GM19351 (cell line): ENCODE measurements at regions not wholly inside any gene's neighbourhood (a gene's known extent, or its start where the extent isn't known, plus 50 kb on each side); places are given as distances from the start of the nearest gene placed in this dataset.
"Not testable (repeated sequence)": the region's sequence is repeated elsewhere in the genome, so short reads cannot be mapped to it uniquely, and the experiment has no call there.

ENCODE experiments used
- ATAC-seq: cut with Tn5 transposase; IDR thresholded peaks from one replicate; pipeline ENCODE4 v1.9.1; 2021; ENCODE audit warnings: mild to moderate bottlenecking, moderate library complexity; ENCODE audit not compliant: unreplicated experiment

GRCh38 chr6:3960754-3961361 is 111.7 kb downstream of the FAM50B start:
- ATAC-seq: no peak

DNA sequence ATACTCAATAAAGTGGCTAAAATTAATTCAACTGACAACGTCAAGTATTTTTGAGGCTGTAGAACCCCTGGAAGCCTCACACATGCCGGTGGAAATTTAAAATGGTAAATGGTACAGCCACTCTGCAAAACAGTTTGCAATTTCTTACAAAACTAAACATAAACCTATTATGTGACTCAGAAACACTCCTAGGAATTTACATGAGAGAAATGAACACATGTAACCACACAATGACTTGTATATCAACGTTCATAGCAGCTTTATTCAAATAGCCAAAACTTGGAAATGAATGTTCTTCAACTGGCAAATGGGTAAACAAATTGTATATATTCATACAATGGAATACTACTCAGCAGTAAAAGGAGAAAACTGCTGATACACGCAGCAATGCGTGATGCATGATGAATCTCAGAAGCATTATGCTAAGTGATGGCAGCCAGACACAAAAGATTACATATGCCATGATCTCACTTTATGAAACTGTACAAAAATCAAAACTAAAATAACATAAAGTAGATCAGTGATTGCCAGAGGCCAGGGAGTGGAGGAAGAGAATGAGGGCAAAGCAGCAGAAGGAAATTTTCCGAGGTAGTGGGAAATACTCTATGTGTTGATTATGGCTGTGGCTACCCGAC is 112.5 kb downstream of the FAM50B start:
- no peak for ATAC-seq

DNA sequence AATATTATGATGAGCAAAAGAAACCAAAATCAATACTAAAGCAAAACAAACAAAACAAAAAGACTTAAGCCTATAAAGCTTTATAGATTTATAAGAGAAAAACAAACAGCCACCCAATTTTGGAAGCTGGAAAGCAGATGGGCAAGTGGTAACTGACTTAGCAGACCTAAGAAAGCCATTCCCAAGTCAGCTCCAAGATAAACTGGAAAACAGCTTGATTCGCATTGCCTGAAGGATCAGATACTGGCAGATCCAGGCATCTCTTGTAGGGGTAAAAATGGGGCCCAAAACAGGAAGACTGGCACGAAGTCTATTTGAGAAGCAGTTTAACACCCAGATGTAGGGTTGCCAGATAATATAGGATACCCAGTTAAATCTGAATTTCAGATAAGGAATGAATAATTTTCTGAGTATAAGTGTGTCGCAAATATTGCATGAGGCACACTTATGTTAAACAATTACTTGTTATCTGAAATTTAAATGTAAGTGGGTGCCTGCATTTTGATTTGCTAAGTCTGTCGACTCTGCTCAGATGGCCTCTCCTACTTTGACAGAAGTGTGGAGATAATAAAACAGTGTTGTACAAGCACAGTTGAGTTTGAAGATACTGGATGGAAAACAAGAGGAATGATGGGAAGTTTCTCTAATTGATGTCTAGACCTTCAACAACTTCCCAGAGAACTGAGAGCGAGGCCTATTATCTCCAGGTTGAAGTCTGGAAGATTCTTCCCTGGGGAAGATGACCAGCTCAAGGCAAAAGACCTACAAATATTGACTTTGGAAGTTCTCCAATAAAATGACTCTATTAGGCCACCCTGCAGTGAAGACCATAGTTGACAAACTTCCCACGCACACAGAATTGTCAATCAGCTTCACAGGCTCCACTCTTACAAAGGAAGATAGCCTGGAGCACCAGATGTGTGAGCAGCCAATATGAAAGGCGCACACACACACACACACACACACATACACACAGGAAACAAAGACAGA is 113.4 kb downstream of the FAM50B start:
- ATAC-seq: no peak

GRCh38 chr6:3963426-3963825 is 114.3 kb downstream of the FAM50B start:
- no peak for ATAC-seq

DNA sequence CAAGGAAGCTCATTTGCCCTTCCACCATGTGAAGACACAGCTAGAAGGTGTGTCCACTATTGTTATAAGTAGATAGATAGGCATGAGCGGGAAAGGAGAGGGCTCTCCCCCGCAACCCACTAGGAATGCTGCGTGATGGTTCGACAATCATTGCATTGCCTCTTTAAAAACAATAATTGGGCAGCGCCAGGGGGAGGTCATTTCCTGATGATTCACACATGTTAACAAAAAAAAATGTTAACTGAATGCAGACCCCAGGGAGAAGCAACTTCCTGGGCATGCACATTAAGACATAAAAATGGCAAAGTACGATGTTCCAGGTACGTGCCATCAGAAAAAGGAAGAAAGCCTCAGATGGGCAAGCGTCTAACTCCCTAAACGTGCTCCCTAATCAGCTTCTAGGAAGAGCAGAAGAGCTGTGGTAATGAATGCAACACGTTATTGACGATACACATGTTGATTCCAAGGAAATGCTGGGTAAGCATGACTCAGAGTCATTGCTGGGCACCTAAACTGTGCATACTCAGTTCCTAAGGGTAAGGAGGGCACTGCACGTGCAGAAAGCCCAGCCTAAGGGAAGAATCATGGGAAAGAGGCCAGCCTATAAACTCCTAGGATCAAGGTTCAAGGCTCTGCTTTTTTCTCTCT is 113.7 kb downstream of the FAM217A start:
- no peak for ATAC-seq

DNA sequence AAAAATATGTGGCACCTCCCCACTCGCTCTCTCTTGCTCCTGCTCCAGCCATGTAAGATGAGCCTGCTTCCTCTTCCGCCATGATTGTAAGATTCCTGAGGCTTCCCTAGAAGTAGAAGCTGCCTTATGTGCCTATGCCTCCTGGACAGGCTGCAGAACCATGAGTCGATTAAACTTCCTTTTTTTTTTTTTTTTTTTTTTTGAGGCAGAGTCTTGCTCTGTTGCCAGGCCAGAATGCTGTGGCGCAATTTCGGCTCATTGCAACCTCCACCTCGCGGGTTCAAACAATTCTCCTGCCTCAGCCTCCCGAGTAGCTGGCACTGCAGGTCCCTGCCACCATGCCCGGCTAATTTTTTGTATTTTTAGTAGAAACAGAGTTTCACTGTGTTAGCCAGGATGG is 112.5 kb downstream of the FAM217A start:
- ATAC-seq: no peak

- ATAC-seq: no peak
Observed at GRCh38 chr6:3970097-3970496, 108.8 kb downstream of the FAM217A start.

- not testable (repeated sequence) for ATAC-seq
Observed at GRCh38 chr6:3973152-3973551, 105.8 kb downstream of the FAM217A start.

- peak; percentile 93 for ATAC-seq
Observed at GRCh38 chr6:3977875-3978711, 100.8 kb downstream of the FAM217A start.

GRCh38 chr6:3978966-3979365 is 100.0 kb downstream of the FAM217A start:
- not testable (repeated sequence) for ATAC-seq

DNA sequence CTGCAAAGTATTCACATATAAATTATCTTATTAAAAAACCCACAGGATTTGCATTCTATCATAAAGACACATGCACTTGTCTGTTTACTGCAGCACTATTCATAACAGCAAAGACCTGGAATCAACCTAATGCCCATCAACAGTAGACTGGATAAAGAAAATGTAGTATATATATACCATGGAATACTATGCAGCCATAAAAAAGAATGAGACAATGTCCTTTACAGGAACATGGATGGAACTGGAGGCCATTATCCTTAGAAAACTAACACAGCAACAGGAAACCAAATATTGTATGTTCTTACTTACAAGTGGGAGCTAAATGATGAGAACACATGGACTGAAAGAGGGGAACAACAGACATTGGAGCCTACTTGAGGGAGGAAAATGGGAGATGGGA is 97.0 kb downstream of the FAM217A start:
- ATAC-seq: no peak

DNA sequence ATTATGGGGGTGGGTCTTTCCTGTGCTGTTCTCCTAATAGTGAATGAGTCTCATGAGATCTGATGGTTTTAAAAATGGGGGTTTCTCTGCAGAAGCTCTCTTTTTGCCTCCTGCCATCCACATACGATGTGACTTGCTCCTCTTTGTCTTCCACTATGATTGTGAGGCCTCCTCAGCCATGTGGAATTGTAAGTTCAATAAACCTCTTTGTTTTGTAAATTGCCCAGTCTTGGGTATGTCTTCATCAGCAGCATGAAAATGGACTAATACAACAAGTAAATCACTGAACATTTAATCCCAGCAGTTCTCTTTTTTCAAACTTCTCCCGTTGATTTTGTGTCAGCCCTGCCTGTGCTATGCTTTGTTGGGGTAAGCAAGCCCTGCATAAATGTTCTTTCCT is 95.2 kb downstream of the FAM217A start:
- ATAC-seq: no peak

GRCh38 chr6:3984494-3984893 is 94.4 kb downstream of the FAM217A start:
- no peak for ATAC-seq

DNA sequence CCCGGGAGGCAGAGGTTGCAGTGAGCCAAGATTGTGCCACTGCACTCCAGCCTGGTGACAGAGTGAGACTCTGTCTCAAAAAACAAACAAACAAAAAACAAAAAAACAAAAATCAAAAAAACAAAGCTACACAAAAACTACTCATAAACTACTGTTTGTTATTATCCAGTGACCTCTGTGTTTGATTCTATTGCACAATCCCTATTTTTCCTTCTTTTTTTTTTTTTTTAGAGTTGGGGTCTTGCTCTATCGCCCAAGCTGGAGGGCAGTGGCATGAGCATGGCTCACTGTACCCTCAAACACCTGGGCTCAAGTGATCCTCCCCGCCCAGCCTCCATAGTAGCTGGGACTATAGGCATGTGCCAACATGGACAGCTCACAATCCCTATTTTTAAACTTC is 92.7 kb downstream of the FAM217A start:
- ATAC-seq: no peak

DNA sequence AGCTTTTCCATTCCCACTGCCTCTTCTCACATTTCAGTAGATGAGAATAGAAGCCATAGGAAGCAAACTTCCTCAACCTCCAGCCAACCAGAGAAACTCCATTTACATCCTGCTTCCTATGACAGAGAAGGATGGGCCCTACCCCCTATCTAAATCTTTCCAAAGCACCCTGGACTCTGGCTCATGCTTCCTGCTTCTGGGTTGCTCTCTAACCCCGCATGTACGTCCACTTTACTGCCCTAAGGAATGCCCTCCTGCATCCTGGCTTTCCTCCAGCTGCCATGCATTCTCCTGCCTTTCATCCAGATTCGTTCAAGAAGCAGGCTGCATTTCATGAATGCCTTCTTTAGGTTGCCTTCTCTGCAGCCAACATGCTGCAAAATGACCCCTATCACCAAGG is 91.9 kb downstream of the FAM217A start:
- no peak for ATAC-seq

DNA sequence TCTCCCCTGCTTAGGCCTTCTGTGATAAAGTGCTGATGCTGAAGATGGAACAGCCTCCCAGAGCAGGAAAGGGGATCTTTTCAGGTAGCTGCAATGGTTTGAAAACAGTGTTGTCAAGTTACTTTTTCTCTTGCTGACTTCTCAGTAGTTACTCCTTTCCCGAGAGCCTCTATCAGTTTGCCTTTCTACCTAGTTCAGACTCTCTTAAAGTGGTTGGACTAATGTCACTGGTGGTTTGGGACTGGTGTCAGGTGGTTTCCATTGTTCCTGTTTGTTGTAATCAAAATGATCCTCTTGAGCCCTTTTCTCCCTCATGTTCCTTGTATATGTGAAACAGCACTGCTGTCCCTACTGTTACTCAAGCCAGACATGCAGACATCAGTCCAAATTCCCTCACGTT is 91.4 kb downstream of the FAM217A start:
- ATAC-seq: no peak

DNA sequence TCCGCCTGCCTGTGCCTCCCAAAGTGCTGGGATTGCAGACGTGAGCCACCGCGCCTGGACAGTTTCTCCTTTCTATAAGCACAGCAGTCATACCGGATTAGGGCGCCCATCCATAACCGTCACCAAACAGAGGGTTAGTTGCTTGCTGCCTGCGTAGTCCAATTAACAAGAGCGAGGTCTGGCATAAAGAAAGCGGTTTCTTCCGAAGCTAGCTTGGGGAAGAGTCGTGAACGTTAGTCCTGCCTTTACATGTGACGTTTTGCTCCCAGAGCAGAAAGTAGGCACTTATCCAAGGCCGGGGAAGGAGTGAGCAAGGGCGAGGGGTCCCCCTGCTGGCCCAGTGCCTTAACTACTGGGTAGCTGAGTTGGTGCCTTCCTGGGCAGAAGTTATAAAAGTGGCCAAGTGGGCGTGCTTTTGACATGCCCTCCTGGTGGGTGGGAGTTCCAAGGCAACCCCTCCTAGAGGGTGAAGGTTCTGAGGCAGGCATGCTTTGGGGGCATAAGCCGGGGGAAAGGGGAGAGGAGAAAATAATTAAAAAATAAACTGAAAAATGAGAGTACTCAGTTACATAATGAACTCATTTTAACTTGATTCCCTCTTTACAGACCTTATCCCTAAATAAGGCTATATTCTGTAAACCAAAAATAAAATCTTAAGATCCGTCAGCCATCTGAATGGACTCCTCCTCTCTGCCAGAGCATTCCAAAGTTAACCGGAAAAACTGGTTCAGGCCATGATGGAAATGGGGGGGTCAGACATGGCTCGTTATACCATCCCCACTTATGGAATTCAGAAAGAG is 88.0 kb downstream of the FAM217A start:
- ATAC-seq: peak; percentile 66

DNA sequence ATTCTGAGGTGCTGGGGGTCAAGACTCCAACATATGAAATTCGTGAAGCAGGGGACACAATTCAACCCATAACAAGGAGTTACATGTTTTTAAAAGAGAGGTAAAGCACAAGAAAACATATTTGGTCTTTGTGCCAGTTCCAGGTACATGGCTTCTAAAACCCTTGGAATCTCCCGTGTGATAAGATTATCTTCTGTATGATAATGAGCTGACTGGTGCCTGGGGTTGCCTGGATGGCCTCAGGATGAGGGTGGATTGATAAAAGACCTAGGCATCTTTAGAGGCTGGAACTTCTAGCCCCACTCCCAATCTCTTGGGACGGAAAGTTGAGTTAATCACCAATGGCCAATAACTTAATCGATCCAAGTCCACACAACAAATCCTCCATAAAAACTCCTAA is 87.0 kb downstream of the FAM217A start:
- ATAC-seq: no peak

DNA sequence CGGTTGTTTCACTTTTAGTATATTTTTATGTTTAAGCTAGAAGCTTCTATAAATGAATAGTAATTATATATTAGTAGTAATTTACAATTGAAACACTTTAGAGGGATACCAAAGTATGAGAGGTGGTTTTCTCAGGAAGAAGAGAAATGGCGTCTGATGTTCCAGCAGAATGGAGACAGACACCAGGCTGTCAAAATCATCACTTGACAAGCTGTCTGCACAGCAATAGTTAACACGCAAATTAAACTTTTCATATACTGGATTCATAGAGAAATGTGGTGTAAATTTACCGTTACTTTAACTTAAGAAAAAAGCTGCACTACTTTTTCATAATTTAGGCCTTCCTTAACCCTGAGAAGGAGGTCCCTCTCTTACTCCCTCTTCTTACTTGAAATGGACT is 82.6 kb downstream of the FAM217A start:
- ATAC-seq: no peak
